ENCODE measurements at regions not wholly inside any gene's neighbourhood (a gene's known extent, or its start where the extent isn't known, plus 50 kb on each side); places are given as distances from the start of the nearest gene placed in this dataset.

GRCh38 chr2:212854771-212855170 is 296.6 kb downstream of the IKZF2 start:
- WGBS, 2 donors: 83% methylated on average over 4 of the region's 4 CpGs
- H3K4me1 ChIP-seq (ENCODE audit: control insufficient read depth in 2 of 2, insufficient read depth in 2 of 2, low read length in 1 of 2): no peaks in the 10 kb centered on the region

GRCh38 chr2:212854116-212854515 is 297.3 kb downstream of the IKZF2 start:
- Histone ChIP-seq H3K4me1 (ENCODE audit: control insufficient read depth in 2 of 2, insufficient read depth in 2 of 2, low read length in 1 of 2) (no peaks in the 10 kb centered on the region), H3K4me3 (ENCODE audit: low read depth in 1 of 2, low read length in 2 of 2) (no peak overlapping the region), H3K9me3 (ENCODE audit: control insufficient read depth in 2 of 2, insufficient read depth in 1 of 2, low read depth in 1 of 2, low read length in 1 of 2) (no peaks in the 10 kb centered on the region), H3K27me3 (ENCODE audit: control insufficient read depth in 1 of 2, insufficient read depth in 2 of 2, low read length in 2 of 2) (no peaks in the 10 kb centered on the region), H3K36me3 (ENCODE audit: control insufficient read depth in 2 of 2, insufficient read depth in 2 of 2, low read length in 1 of 2) (no peaks in the 10 kb centered on the region), H3K27ac (ENCODE audit: low read depth in 2 of 2, low read length in 1 of 2) (no peak overlapping the region)

More at GRCh38 chr2:212854771-212855170, 296.6 kb downstream of the IKZF2 start:
- Histone ChIP-seq H3K36me3 (ENCODE audit: control insufficient read depth in 2 of 2, insufficient read depth in 2 of 2, low read length in 1 of 2) (no peaks in the 10 kb centered on the region), H3K27ac (ENCODE audit: low read depth in 2 of 2, low read length in 1 of 2) (no peak overlapping the region), H3K27me3 (ENCODE audit: control insufficient read depth in 1 of 2, insufficient read depth in 2 of 2, low read length in 2 of 2) (no peaks in the 10 kb centered on the region), H3K4me3 (ENCODE audit: low read depth in 1 of 2, low read length in 2 of 2) (no peak overlapping the region), H3K9me3 (ENCODE audit: control insufficient read depth in 2 of 2, insufficient read depth in 1 of 2, low read depth in 1 of 2, low read length in 1 of 2) (no peaks in the 10 kb centered on the region)

GRCh38 chr2:212845941-212846340 is 305.5 kb downstream of the IKZF2 start:
- Histone ChIP-seq H3K4me1 (ENCODE audit: control insufficient read depth in 2 of 2, insufficient read depth in 2 of 2, low read length in 1 of 2) (no peaks in the 10 kb centered on the region), H3K9me3 (ENCODE audit: control insufficient read depth in 2 of 2, insufficient read depth in 1 of 2, low read depth in 1 of 2, low read length in 1 of 2) (no peaks in the 10 kb centered on the region), H3K27ac (ENCODE audit: low read depth in 2 of 2, low read length in 1 of 2) (peak overlapping the region; percentile 12 to 63), H3K27me3 (ENCODE audit: control insufficient read depth in 1 of 2, insufficient read depth in 2 of 2, low read length in 2 of 2) (no peaks in the 10 kb centered on the region), H3K36me3 (ENCODE audit: control insufficient read depth in 2 of 2, insufficient read depth in 2 of 2, low read length in 1 of 2) (no peaks in the 10 kb centered on the region), H3K4me3 (ENCODE audit: low read depth in 1 of 2, low read length in 2 of 2) (no peak overlapping the region)
- WGBS, 2 donors: 41 to 51% methylated on average over 4 of the region's 4 CpGs

GRCh38 chr2:212843409-212844199 is 305.0 kb upstream of the ERBB4 start:
- 49 to 62% methylated on average over 3 of the region's 3 CpGs for WGBS, 2 donors
- H3K4me3 ChIP-seq (ENCODE audit: low read depth in 1 of 2, low read length in 2 of 2): no peak overlapping the region
- no peaks in the 10 kb centered on the region for H3K4me1 ChIP-seq (ENCODE audit: control insufficient read depth in 2 of 2, insufficient read depth in 2 of 2, low read length in 1 of 2)
- no peaks in the 10 kb centered on the region for H3K9me3 ChIP-seq (ENCODE audit: control insufficient read depth in 2 of 2, insufficient read depth in 1 of 2, low read depth in 1 of 2, low read length in 1 of 2)
- no peaks in the 10 kb centered on the region for H3K36me3 ChIP-seq (ENCODE audit: control insufficient read depth in 2 of 2, insufficient read depth in 2 of 2, low read length in 1 of 2)
- no peaks in the 10 kb centered on the region for H3K27me3 ChIP-seq (ENCODE audit: control insufficient read depth in 1 of 2, insufficient read depth in 2 of 2, low read length in 2 of 2)
- no peak overlapping the region for H3K27ac ChIP-seq (ENCODE audit: low read depth in 2 of 2, low read length in 1 of 2)

GRCh38 chr2:212842544-212843185 is 304.1 kb upstream of the ERBB4 start:
- H3K27ac ChIP-seq (ENCODE audit: low read depth in 2 of 2, low read length in 1 of 2): no peak overlapping the region
- 64 to 66% methylated on average over 2 of the region's 2 CpGs for WGBS, 2 donors
- H3K9me3 ChIP-seq (ENCODE audit: control insufficient read depth in 2 of 2, insufficient read depth in 1 of 2, low read depth in 1 of 2, low read length in 1 of 2): no peaks in the 10 kb centered on the region
- H3K4me3 ChIP-seq (ENCODE audit: low read depth in 1 of 2, low read length in 2 of 2): no peak overlapping the region
- H3K4me1 ChIP-seq (ENCODE audit: control insufficient read depth in 2 of 2, insufficient read depth in 2 of 2, low read length in 1 of 2): no peaks in the 10 kb centered on the region
- no peaks in the 10 kb centered on the region for H3K36me3 ChIP-seq (ENCODE audit: control insufficient read depth in 2 of 2, insufficient read depth in 2 of 2, low read length in 1 of 2)
- H3K27me3 ChIP-seq (ENCODE audit: control insufficient read depth in 1 of 2, insufficient read depth in 2 of 2, low read length in 2 of 2): no peaks in the 10 kb centered on the region

GRCh38 chr2:212841460-212841859 is 302.9 kb upstream of the ERBB4 start:
- H3K27ac ChIP-seq (ENCODE audit: low read depth in 2 of 2, low read length in 1 of 2): no peak overlapping the region
- H3K27me3 ChIP-seq (ENCODE audit: control insufficient read depth in 1 of 2, insufficient read depth in 2 of 2, low read length in 2 of 2): no peaks in the 10 kb centered on the region
- no peaks in the 10 kb centered on the region for H3K9me3 ChIP-seq (ENCODE audit: control insufficient read depth in 2 of 2, insufficient read depth in 1 of 2, low read depth in 1 of 2, low read length in 1 of 2)
- no peaks in the 10 kb centered on the region for H3K4me1 ChIP-seq (ENCODE audit: control insufficient read depth in 2 of 2, insufficient read depth in 2 of 2, low read length in 1 of 2)
- 80 to 90% methylated on average over 8 of the region's 8 CpGs for WGBS, 2 donors
- no peak overlapping the region for H3K4me3 ChIP-seq (ENCODE audit: low read depth in 1 of 2, low read length in 2 of 2)
- no peaks in the 10 kb centered on the region for H3K36me3 ChIP-seq (ENCODE audit: control insufficient read depth in 2 of 2, insufficient read depth in 2 of 2, low read length in 1 of 2)

- H3K9me3 ChIP-seq (ENCODE audit: control insufficient read depth in 2 of 2, insufficient read depth in 1 of 2, low read depth in 1 of 2, low read length in 1 of 2): peaks cover 16 to 21% of the 10 kb centered on the region in 2 donors
- H3K27me3 ChIP-seq (ENCODE audit: control insufficient read depth in 1 of 2, insufficient read depth in 2 of 2, low read length in 2 of 2): no peaks in the 10 kb centered on the region
- H3K4me1 ChIP-seq (ENCODE audit: control insufficient read depth in 2 of 2, insufficient read depth in 2 of 2, low read length in 1 of 2): no peaks in the 10 kb centered on the region
- H3K27ac ChIP-seq (ENCODE audit: low read depth in 2 of 2, low read length in 1 of 2): no peak overlapping the region
- H3K4me3 ChIP-seq (ENCODE audit: low read depth in 1 of 2, low read length in 2 of 2): no peak overlapping the region
- WGBS, 2 donors: 80 to 84% methylated on average over 92 to 109 of the region's 109 CpGs
- H3K36me3 ChIP-seq (ENCODE audit: control insufficient read depth in 2 of 2, insufficient read depth in 2 of 2, low read length in 1 of 2): peaks cover 0 to 3% of the 10 kb centered on the region in 2 donors
These were observed 293.9 kb upstream of the ERBB4 start for GRCh38 chr2:212832211-212833195.

GRCh38 chr2:212831671-212832199 is 293.1 kb upstream of the ERBB4 start:
- Histone ChIP-seq H3K4me3 (ENCODE audit: low read depth in 1 of 2, low read length in 2 of 2) (no peak overlapping the region), H3K4me1 (ENCODE audit: control insufficient read depth in 2 of 2, insufficient read depth in 2 of 2, low read length in 1 of 2) (no peaks in the 10 kb centered on the region), H3K9me3 (ENCODE audit: control insufficient read depth in 2 of 2, insufficient read depth in 1 of 2, low read depth in 1 of 2, low read length in 1 of 2) (peaks cover 16 to 21% of the 10 kb centered on the region in 2 donors), H3K36me3 (ENCODE audit: control insufficient read depth in 2 of 2, insufficient read depth in 2 of 2, low read length in 1 of 2) (peaks cover 0 to 3% of the 10 kb centered on the region in 2 donors), H3K27ac (ENCODE audit: low read depth in 2 of 2, low read length in 1 of 2) (no peak overlapping the region), H3K27me3 (ENCODE audit: control insufficient read depth in 1 of 2, insufficient read depth in 2 of 2, low read length in 2 of 2) (no peaks in the 10 kb centered on the region)
- WGBS, 2 donors: 89% methylated on average over 48 to 50 of the region's 50 CpGs

- H3K4me3 ChIP-seq (ENCODE audit: low read depth in 1 of 2, low read length in 2 of 2): no peak overlapping the region
- 85% methylated on average over 2 of the region's 2 CpGs for WGBS, 2 donors
These were observed 277.7 kb upstream of the ERBB4 start for GRCh38 chr2:212816267-212816666.

More at GRCh38 chr2:212816267-212816666, 277.7 kb upstream of the ERBB4 start:
- Histone ChIP-seq H3K36me3 (ENCODE audit: control insufficient read depth in 2 of 2, insufficient read depth in 2 of 2, low read length in 1 of 2) (no peaks in the 10 kb centered on the region), H3K27me3 (ENCODE audit: control insufficient read depth in 1 of 2, insufficient read depth in 2 of 2, low read length in 2 of 2) (no peaks in the 10 kb centered on the region), H3K9me3 (ENCODE audit: control insufficient read depth in 2 of 2, insufficient read depth in 1 of 2, low read depth in 1 of 2, low read length in 1 of 2) (no peaks in the 10 kb centered on the region), H3K4me1 (ENCODE audit: control insufficient read depth in 2 of 2, insufficient read depth in 2 of 2, low read length in 1 of 2) (no peaks in the 10 kb centered on the region), H3K27ac (ENCODE audit: low read depth in 2 of 2, low read length in 1 of 2) (no peak overlapping the region)

Data from esophagus (tissue), 2 donors.